ENCODE measurements at regions not wholly inside any gene's neighbourhood (a gene's known extent, or its start where the extent isn't known, plus 50 kb on each side); places are given as distances from the start of the nearest gene placed in this dataset.

DNA sequence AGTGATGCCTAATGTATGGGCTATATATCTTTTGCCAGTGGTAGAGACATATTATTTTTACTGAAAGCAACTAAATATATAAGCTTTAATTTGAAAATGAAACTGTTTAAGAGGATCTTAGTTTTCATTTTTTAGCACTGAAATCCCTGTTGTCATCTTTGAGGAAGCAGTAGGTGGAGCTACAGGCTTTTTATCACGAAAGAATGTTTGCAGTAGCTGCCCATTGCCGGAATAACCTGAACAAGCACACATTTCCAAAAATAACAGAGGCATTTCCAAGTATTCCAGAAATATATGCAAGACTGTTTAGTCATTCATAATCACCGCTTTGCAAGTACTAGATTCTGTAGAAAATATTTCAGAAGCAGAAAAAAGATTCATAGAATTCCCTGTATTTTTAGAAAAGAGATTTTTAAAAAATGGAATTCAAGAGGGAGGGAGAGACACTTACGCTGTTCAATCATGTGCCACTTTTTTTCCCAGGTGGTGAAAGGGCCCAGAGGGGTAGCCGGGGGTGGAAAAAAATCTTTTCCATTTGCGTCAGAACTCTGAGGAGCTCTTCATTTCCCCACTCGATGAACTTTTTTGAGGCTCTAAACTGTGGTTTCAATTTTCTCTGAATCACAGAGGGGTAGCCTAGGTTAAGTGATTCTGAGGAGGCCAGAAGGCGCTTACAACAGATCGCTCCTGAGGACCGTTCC lies 142.5 kb upstream of the FERMT1 start:
- Mint-ChIP-seq H3K36me3 (ENCODE audit: insufficient read depth, unreplicated experiment) (no peaks in the 10 kb centered on the region), H3K4me3 (ENCODE audit: unreplicated experiment) (no peak overlapping the region), H3K4me1 (ENCODE audit: low read depth, unreplicated experiment) (no peaks in the 10 kb centered on the region), H3K9me3 (ENCODE audit: unreplicated experiment) (no peaks in the 10 kb centered on the region), H3K27ac (ENCODE audit: unreplicated experiment) (no peak overlapping the region), H3K27me3 (ENCODE audit: insufficient read depth, unreplicated experiment) (peaks cover 10% of the 10 kb centered on the region)
- Histone ChIP-seq H3K36me3 (ENCODE audit: control insufficient read depth, insufficient read depth, low read length) (no peaks in the 10 kb centered on the region), H3K9me3 (no peaks in the 10 kb centered on the region), H3K4me3 (ENCODE audit: low read depth, low read length) (no peak overlapping the region), H3K27me3 (replicated peaks; ENCODE audit: control insufficient read depth, insufficient read depth, low read length) (no peaks in the 10 kb centered on the region; the same call in 1 of the 2 replicates), H3K4me1 (no peaks in the 10 kb centered on the region)
- ChIA-PET POLR2A (no interaction called here), CTCF (interaction anchor here (0.7 to 1.7 kb wide), 5 partner anchors 116 to 554 kb away, joined by 3 to 11 read pairs (median 8); no protein-coding TSS in a partner anchor)
- TF ChIP-seq, protein P1, sequence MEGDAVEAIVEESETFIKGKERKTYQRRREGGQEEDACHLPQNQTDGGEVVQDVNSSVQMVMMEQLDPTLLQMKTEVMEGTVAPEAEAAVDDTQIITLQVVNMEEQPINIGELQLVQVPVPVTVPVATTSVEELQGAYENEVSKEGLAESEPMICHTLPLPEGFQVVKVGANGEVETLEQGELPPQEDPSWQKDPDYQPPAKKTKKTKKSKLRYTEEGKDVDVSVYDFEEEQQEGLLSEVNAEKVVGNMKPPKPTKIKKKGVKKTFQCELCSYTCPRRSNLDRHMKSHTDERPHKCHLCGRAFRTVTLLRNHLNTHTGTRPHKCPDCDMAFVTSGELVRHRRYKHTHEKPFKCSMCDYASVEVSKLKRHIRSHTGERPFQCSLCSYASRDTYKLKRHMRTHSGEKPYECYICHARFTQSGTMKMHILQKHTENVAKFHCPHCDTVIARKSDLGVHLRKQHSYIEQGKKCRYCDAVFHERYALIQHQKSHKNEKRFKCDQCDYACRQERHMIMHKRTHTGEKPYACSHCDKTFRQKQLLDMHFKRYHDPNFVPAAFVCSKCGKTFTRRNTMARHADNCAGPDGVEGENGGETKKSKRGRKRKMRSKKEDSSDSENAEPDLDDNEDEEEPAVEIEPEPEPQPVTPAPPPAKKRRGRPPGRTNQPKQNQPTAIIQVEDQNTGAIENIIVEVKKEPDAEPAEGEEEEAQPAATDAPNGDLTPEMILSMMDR (IDR thresholded peaks at IDR 0.05; ENCODE audit: insufficient read depth in 1 of 2, low read depth in 1 of 2, low read length in 1 of 2, severe bottlenecking in 1 of 2, unreplicated experiment in 1 of 2): peak; percentile 48 to 62
- intact Hi-C loops (cut with micrococcal nuclease; ENCODE audit: unreplicated experiment): loop anchor here (1.0 to 10.0 kb wide), 6 partner anchors 121 to 554 kb away; no protein-coding TSS in a partner anchor
- BruUV-seq (replicated peaks): no TSS peak
- DNase-seq: peak in 1 of 2 experiments; percentile 22

DNA sequence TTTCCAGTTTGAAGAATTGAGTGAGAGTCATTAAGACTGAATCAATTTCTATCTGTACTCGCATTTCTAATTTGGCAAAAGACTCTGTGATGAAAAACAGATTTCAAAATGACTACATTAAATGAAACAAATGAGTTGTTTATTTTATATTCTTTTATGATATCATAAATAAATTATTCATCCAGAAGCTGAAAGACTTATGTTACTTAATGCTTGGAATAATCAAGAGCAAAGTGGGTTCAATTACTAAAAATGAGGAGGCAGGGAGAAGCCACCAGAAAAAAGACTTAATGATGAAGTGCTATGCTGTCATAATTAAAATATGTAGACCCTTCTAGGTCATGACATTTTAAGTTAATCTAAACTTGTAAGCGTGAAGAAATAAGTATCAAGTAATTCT lies 130.6 kb upstream of the FERMT1 start:
- POLR2A ChIA-PET: no interaction called here
- no TSS peak for BruUV-seq (replicated peaks)
- Histone ChIP-seq H3K27me3 (replicated peaks; ENCODE audit: control insufficient read depth, insufficient read depth, low read length) (no peaks in the 10 kb centered on the region), H3K4me3 (ENCODE audit: low read depth, low read length) (no peak overlapping the region), H3K9me3 (no peaks in the 10 kb centered on the region), H3K4me1 (no peaks in the 10 kb centered on the region), H3K36me3 (ENCODE audit: control insufficient read depth, insufficient read depth, low read length) (no peaks in the 10 kb centered on the region)
- H3K27me3 Mint-ChIP-seq (ENCODE audit: insufficient read depth, unreplicated experiment): peaks cover 7% of the 10 kb centered on the region
- H3K4me1 Mint-ChIP-seq (ENCODE audit: low read depth, unreplicated experiment): no peaks in the 10 kb centered on the region
- H3K9me3 Mint-ChIP-seq (ENCODE audit: unreplicated experiment): no peaks in the 10 kb centered on the region
- intact Hi-C loops (cut with micrococcal nuclease; ENCODE audit: unreplicated experiment): no loop called here
- no peak for DNase-seq
- no peak overlapping the region for H3K4me3 Mint-ChIP-seq (ENCODE audit: unreplicated experiment)
- TF ChIP-seq, protein P1 (IDR thresholded peaks at IDR 0.05; ENCODE audit: insufficient read depth in 1 of 2, low read depth in 1 of 2, low read length in 1 of 2, severe bottlenecking in 1 of 2, unreplicated experiment in 1 of 2): no peak
- H3K27ac Mint-ChIP-seq (ENCODE audit: unreplicated experiment): no peak overlapping the region
- CTCF ChIA-PET: no interaction called here
- no peaks in the 10 kb centered on the region for H3K36me3 Mint-ChIP-seq (ENCODE audit: insufficient read depth, unreplicated experiment)

DNA sequence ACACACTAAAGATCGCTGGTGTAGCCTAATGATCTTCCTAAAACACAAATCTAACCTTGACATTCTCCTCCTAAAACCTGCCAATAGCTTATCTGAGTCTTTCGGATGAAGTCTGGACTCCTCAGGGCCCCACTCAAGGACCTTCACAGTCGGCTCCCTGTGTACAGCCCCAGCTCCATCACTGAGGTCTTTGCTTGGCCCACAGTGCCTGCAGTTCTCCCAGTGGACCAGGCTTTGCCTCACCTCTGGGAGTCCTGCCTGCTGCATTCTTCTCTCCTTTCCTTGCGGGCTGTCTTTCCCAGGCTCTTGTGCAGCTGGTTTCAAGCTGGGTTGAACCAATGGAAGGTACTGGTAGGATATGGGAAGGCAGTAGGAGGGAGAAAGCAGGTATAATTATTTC lies 122.6 kb upstream of the FERMT1 start:
- Mint-ChIP-seq H3K4me3 (ENCODE audit: unreplicated experiment) (no peak overlapping the region), H3K4me1 (ENCODE audit: low read depth, unreplicated experiment) (no peaks in the 10 kb centered on the region), H3K27me3 (ENCODE audit: insufficient read depth, unreplicated experiment) (peaks cover 10% of the 10 kb centered on the region), H3K9me3 (ENCODE audit: unreplicated experiment) (no peaks in the 10 kb centered on the region), H3K36me3 (ENCODE audit: insufficient read depth, unreplicated experiment) (no peaks in the 10 kb centered on the region), H3K27ac (ENCODE audit: unreplicated experiment) (no peak overlapping the region)
- Histone ChIP-seq H3K27me3 (replicated peaks; ENCODE audit: control insufficient read depth, insufficient read depth, low read length) (no peaks in the 10 kb centered on the region), H3K9me3 (no peaks in the 10 kb centered on the region), H3K4me1 (no peaks in the 10 kb centered on the region), H3K36me3 (ENCODE audit: control insufficient read depth, insufficient read depth, low read length) (no peaks in the 10 kb centered on the region), H3K4me3 (ENCODE audit: low read depth, low read length) (no peak overlapping the region)
- POLR2A ChIA-PET: no interaction called here
- TF ChIP-seq, protein P1 (IDR thresholded peaks at IDR 0.05; ENCODE audit: insufficient read depth in 1 of 2, low read depth in 1 of 2, low read length in 1 of 2, severe bottlenecking in 1 of 2, unreplicated experiment in 1 of 2): no peak
- no TSS peak for BruUV-seq (replicated peaks)
- DNase-seq: no peak
- intact Hi-C loops (cut with micrococcal nuclease; ENCODE audit: unreplicated experiment): no loop called here
- CTCF ChIA-PET: no interaction called here
